LNCaP clone FGC (cell line): ENCODE measurements at regions not wholly inside any gene's neighbourhood (a gene's known extent, or its start where the extent isn't known, plus 50 kb on each side); places are given as distances from the start of the nearest gene placed in this dataset.

Experiments used
- DNase-seq: peaks from one replicate; pipeline ENCODE4 v3.0.0-alpha.2; 2011; ENCODE audit warnings: low read depth
- H3K4me3 ChIP-seq: 2 replicates; pipeline ENCODE4 v1.5.1; 2011; ENCODE audit warnings: mild to moderate bottlenecking, low read depth, low read length, control low read depth
- TF ChIP-seq, protein P1 (sequence below): IDR thresholded peaks from 2 replicates; pipeline ENCODE4 v1.5.1; 2012; ENCODE audit warnings: mild to moderate bottlenecking; ENCODE audit not compliant: control insufficient read depth, insufficient read depth; ENCODE audit errors: extremely low read depth

DNA sequence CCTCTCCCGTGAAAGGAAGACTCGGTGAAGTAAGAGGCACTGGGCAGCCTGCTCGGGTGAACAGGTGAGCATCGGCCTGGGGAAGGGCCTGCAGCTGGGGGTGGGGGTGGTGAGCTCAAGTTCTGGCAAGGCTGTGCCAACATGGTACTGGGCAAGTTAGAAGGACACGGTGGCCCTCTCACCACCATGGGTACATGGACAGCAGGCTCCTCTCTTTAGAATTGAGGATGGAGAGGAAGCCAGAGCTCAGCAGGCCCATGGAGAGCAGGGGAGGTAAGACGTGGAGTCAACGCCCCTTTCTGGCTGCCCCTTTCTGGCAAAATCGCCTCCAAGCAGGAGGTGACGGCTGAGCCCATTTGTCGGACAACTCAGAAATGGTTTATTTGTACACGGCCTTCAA is 135.6 kb downstream of the ANKRD60 start:
- DNase-seq = no peak
- no peak overlapping the region for H3K4me3 ChIP-seq
- TF ChIP-seq, protein P1, sequence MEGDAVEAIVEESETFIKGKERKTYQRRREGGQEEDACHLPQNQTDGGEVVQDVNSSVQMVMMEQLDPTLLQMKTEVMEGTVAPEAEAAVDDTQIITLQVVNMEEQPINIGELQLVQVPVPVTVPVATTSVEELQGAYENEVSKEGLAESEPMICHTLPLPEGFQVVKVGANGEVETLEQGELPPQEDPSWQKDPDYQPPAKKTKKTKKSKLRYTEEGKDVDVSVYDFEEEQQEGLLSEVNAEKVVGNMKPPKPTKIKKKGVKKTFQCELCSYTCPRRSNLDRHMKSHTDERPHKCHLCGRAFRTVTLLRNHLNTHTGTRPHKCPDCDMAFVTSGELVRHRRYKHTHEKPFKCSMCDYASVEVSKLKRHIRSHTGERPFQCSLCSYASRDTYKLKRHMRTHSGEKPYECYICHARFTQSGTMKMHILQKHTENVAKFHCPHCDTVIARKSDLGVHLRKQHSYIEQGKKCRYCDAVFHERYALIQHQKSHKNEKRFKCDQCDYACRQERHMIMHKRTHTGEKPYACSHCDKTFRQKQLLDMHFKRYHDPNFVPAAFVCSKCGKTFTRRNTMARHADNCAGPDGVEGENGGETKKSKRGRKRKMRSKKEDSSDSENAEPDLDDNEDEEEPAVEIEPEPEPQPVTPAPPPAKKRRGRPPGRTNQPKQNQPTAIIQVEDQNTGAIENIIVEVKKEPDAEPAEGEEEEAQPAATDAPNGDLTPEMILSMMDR = no peak

DNA sequence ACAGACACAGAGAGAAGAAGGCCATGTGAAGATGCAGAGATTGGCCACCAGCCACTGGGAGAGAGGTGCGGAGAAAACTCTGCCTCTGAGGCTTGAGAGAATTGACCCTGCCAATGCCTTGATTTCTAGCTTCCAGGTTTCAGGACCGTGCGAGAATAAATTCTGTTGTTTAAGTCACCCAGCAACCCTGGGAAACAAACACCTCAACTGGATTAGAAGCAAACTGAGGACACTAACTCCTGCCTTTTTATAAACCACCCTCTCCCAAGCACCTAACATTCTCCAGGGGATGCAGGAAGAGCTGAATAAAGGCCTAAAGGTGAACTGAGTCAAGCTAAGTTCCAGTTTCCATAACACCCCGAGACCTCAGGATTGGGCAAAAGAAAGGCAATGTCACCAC is 136.1 kb downstream of the ANKRD60 start:
- TF ChIP-seq, protein P1 = no peak
- H3K4me3 ChIP-seq = no peak overlapping the region
- no peak for DNase-seq

DNA sequence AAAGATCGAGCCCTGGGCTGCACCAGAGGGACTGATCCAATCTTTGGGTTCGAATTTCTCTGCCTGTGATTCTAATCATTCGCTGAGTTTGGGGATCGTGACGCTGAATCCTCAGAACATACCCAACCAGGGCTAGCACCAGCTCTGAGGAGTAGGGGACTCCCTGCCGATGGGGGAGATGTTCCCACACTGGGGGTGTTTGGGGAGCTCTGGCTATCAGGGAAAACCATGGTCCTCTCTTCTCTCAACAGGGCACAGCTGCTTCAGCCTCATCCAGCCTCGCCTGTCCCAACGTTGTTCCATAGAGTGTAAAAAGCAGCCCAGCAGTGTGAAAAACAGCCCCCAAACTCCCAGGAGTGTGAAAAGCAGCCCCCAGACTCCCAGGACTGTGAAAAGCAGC is 136.6 kb downstream of the ANKRD60 start:
- TF ChIP-seq, protein P1 = no peak
- H3K4me3 ChIP-seq = no peak overlapping the region
- no peak for DNase-seq

DNA sequence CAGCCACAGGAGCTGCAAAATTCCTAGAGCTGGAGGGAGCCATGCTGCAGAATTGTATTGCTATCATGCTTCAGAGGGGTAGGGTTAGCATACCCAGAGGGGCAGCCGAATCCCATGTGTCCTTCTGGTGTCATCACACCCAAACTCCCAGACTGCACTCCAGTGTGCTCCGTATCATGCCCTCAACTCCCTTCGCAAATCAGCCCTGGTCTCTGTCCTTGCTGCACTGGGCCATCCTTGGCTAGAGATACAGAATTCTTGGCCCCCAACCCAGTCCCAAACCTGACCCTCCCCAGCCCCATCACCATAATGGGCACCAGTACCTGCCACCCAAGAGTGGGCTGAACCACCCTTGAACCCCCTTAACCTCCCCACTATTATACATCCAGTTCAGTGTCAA is 138.3 kb downstream of the ANKRD60 start:
- DNase-seq = no peak
- TF ChIP-seq, protein P1 = no peak
- no peak overlapping the region for H3K4me3 ChIP-seq

DNA sequence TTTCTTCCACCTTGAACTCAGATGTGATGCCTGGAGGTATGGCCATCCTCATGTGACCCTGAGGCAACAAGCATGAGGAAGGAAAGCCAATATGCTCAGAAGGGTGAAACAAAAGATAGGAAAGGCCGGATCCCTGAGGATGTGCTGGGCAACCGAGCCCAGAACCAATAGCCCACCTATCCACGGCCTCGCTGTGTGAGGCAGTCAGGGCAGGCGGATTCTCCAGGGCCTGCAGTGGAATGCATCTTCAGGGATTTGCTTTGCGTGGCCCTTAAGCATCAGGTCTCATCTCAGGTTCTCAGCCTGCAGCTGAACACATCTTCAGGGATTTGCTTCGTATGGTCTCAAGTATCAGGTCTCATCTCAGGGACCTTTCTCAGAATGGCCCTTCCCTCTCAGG is 139.8 kb downstream of the ANKRD60 start:
- H3K4me3 ChIP-seq = no peak overlapping the region
- TF ChIP-seq, protein P1 = no peak

DNA sequence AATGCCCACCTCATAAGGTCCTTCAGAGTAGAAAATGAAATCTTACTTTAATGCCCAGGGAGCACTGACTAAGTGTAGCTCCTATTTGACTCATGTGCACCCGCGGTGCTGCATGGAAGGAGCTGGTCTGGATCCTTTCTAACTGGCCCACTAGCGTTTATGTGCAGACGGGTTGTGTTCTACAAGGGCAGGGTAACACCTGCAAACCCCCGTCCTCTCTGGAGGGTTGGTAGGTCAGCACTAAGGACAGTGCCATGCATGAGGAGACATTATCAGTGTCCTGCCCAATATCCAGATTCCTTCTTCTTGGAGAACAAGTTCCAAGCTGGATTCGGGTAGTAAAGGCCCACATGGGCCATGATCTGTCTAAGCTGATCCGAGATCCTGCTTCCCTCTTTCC is 140.3 kb downstream of the ANKRD60 start:
- TF ChIP-seq, protein P1 = no peak
- no peak for DNase-seq
- H3K4me3 ChIP-seq = no peak overlapping the region

More for the DNA sequence above, 139.8 kb downstream of the ANKRD60 start:
- DNase-seq = no peak

DNA sequence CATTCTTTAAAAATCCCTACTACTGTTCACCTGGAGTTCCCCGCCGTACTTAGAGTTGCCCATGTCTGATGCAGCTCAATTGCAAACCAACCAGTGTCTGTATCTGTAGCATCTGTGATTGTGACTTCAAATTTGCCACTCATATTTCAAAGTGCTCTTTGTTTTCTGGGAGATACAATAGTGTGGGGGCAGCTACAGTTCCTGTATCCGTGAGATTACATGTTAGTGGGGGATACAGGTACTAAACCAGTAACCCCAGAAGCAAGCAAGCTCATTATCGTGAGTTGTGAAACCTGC is 140.9 kb downstream of the ANKRD60 start:
- TF ChIP-seq, protein P1 = no peak
- no peak overlapping the region for H3K4me3 ChIP-seq
- DNase-seq = no peak
